ENCODE measurements at regions not wholly inside any gene's neighbourhood (a gene's known extent, or its start where the extent isn't known, plus 50 kb on each side); places are given as distances from the start of the nearest gene placed in this dataset.

- DNase-seq: no peak
These were observed 438.1 kb upstream of the DSEL start for GRCh38 chr18:67954594-67954993.

DNA sequence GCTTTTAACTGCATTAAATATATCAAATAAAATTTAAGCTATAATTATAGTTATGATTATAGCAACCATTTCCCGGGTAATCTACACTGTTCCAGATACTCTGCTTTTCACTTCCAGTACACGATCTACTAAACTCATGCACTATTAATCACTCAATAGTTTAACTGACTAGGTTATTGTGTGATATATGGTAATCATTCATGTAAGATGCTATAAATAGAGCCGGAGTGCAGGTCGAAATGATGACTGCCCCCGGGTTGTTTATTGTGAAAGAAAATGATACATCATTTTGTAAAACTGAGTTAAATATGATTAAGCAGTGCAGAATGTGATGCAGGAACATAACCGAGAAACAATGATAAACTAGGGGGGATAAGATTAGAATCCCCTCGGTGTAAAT lies 434.6 kb upstream of the DSEL start:
- no peak for DNase-seq

GRCh38 chr18:67938660-67939059 lies 422.1 kb upstream of the DSEL start:
- no peak for DNase-seq

- DNase-seq: no peak
These were observed 419.1 kb upstream of the DSEL start for GRCh38 chr18:67935638-67936037.

GRCh38 chr18:67933271-67933670 lies 416.8 kb upstream of the DSEL start:
- DNase-seq: no peak

- no peak for DNase-seq
These were observed 415.8 kb upstream of the DSEL start for GRCh38 chr18:67932271-67932670.

DNA sequence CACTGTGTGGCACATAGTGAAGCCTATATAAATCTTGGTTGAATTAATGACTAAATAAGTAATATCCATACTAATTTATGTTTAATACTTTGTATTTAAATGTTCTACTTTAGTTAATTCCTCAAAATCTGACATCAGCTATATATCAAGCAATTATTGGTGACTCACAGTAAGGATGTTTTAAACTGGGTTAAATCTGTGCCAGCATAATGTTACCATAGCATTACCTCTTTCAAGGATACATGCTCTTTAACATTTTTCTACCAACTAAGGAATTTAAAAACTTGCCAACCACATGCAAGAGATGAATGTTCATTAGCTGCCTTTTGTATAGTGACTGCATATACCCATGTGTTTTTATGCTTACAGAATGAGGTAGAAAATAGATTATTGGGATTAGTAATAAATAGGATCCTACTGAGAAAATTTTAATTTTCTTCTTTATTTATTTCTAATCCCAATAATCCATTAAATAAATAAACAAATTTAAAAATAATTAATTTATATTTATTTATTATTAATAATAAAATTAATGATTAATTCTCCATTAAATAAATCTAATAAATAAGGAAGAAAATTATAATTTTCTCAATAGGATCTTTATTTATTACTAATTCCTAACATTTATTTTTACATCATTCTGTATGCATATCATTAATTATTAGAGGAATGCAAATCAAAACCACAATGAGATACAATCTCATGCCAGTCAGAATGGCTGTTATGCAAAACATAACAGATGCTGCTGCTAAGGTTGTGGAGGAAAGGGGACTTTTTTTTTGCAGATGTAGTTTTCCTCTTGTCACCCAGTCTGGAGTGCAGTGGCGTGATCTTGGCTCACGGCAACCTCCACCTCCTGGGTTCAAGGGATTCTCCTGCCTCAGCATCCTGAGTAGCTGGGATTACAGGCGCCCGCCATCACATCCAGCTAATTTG lies 410.7 kb upstream of the DSEL start:
- no peak for DNase-seq

GRCh38 chr18:67924656-67925055 lies 408.1 kb upstream of the DSEL start:
- DNase-seq: no peak

DNA sequence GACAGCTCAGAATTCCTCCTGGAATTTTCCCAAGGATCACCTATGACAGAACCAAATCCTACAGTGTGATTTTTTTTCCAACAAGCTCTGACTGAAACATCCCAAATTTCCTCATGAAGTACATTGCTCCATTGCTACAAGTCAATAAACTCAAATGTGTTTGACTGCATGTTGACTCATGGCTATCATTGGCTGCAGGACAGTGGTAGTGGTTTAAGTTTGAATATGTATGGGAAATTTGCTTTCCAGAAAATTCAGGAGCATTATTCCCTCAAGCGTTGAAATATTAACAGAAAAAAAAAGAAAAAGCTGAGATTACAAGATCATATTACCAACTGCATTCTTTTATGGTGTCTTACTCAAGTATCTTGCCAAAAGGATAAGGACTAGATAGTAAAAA lies 402.8 kb upstream of the DSEL start:
- DNase-seq: no peak

GRCh38 chr18:67916097-67916496 lies 399.6 kb upstream of the DSEL start:
- DNase-seq: no peak

GRCh38 chr18:67913040-67913439 lies 396.5 kb upstream of the DSEL start:
- DNase-seq: no peak

DNA sequence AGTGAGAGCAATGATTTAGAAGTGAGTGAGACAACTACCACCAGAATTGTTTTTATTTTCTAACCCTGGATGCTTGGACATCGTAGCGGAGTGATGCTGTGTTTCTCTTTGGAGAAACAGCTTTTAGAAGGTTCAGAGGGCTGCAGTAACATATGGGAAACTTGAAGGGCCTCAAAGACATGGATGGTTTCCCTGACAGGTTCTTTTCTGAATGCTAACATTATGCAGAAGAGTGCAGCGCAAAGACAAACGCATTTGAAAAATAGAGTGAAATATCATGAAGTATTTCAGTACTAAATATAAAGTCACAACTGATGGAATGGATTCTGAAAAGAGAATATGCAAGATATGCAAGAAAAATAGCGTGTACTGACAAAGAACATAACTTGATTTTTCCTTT lies 385.1 kb upstream of the DSEL start:
- DNase-seq: no peak

DNA sequence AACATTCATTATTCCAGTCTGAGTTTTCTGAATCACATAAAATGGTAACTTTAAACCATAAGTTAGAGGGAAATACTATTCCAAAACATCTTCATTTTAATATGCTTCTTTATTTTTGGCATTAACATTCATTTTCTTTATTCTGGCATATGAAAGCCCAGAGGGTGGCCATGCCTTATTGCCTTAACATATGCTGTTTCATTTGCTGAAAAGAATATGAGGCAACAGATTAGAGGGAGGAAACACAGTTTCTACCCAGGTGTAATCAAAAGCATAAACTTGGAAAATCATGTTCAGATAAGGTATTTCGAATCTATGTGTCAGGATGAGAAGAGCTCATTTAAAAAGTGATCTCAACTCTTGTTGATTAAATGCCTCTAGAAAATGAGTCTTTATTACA lies 379.9 kb upstream of the DSEL start:
- no peak for DNase-seq

DNA sequence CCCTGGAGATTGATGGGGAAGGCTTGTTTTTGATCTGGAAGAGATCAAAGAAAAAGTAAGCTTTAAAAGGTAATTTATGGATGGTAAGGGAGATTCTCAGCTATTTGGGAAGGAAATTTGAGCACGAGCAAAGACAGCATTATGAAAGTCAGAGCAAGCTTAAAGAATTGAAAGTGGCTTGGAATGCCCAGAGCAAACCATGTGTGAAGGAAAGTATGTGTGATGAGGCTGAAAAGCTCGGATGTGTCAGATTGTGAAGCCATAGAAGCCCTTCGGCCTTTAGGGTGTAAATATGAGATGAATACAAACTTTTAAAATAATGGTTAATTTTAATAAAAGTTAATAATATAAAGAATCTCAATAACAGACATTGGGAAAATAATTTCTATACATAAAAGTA lies 377.4 kb upstream of the DSEL start:
- no peak for DNase-seq

GRCh38 chr18:67876871-67877270 lies 360.4 kb upstream of the DSEL start:
- no peak for DNase-seq

DNA sequence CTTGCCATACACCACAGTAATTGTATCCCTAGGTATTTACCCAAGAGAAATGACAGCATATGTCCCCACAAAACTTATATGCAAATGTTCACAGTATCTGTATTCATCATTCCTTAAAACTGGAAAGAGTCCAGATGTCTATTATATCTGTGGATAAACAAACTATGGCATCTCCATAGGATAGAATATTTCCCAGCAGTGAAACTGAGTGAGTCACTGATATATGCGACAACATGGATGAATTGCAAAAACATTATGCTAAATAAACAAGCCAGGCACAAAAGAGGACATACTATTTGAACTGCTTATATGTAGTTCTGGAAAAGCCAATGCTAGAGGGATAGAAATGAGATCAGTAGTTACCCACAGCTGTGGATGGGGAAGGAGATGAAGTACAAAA lies 359.4 kb upstream of the DSEL start:
- no peak for DNase-seq

DNA sequence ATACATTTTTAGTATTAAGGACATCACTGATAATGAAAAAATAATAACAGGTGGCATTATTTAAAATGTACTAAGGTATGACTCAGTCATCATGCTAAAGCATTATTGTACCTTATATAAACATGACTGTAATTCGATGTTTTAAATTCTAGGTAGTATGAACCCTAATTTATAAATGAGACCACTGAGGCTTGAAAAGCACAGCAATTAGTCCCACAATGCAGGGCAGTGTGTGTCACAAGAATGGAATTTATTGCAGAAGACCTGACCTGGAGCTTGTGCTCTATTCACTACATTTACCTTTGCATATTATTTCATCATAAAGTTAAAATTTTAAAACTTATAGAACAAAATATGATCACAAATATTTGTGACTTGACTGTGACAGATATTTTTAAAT lies 358.5 kb upstream of the DSEL start:
- no peak for DNase-seq

GRCh38 chr18:67865400-67865799 lies 348.9 kb upstream of the DSEL start:
- no peak for DNase-seq

DNA sequence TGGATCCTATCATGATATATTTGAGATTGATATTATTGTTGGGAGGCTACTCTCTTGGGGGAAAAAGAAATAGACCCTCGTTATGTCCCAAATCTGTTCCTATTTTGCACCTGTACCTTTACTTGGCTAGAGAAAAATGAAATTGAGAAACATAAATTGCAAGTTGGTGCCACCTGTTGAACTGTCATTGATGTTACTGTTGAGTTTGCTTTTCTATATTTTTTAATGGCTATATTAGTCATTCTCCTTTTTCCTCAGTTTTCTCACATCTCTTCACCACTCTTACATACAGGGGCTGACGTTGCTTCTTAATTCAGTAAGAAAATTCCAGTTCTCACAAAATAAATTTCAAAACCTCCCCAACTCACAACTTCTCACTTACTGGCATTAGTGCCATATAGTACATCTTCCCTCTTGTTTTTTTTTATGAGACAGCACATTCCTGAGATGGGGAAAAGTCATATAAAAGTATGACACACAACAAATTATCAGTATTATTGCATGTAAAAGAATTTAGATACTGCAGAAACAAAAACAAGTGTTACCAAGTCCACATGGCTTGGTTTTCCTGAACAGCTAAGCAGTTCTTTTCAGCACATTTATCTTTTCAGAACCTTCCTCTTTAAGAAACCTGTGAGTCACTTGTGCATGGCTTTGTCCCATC lies 348.3 kb upstream of the DSEL start:
- DNase-seq: no peak

- no peak for DNase-seq
These were observed 345.5 kb upstream of the DSEL start for GRCh38 chr18:67862069-67862468.

DNA sequence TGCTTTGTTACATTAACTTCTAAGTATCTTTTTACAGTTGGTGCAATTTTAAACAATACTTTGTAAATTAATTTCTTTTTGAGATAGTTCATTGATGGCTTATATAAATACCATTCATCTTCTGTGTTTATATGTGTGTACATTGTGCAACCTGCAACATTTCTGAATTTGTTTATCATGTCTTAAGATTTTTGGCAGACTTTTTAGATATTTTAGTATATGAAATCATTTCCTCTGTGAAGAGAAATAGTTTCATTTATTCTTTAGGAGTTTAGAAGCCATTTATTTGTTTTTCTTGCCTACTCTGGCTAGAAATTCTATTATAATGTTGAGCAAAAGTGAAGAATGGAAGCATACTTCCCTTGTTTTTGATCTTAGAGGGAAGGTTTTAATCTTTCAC lies 337.8 kb upstream of the DSEL start:
- DNase-seq: no peak

GRCh38 chr18:67846422-67847098 lies 330.0 kb upstream of the DSEL start:
- no peak for DNase-seq

DNA sequence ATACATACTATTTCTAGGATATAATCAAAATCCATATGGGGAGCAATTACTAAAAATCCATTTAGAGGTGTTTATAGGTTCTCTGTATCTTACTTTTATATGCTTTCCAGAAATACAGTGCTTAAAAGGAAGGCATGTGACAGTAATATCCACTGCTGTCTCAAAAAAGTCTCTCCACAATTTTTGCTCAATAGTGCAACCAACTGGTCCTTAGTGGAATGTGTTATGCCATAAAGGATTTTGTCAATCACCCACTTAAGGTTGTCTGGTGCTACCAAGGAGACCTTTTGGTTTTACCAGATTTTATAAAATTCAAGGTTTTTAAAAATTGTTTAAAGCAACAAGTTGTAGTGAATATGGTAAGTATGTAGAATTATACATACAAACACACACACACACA lies 328.5 kb upstream of the DSEL start:
- DNase-seq: peak; percentile 30

DNA sequence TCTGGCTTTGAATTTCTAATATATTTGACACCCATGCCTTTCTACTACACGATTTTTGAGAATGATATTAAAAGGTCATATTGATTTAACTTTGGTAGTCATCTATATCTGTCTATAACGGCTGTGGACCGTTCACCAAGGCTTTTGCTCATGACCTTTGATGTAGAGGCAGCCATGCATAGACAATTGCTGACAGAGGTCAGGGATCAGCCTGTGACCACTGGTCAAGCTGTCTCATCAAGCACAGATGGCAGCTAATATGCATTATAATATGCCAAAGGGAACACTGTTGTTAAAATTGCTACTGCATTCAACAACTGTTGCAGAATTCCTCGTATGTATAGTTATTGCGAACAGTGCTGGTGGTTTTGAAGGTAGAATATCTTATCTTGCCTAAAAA lies 323.9 kb upstream of the DSEL start:
- no peak for DNase-seq
